GM13976 (cell line): ENCODE measurements at regions not wholly inside any gene's neighbourhood (a gene's known extent, or its start where the extent isn't known, plus 50 kb on each side); places are given as distances from the start of the nearest gene placed in this dataset.

Experiments
- DNase-seq: peaks from one replicate; pipeline ENCODE4 v3.0.0; 2012; ENCODE audit warnings: low spot score
- in situ Hi-C: fragments of 300-500 bp; cut with MboI; formaldehyde crosslinking; loops from one replicate; pipeline ENCODE4 v1.12.0; 2022; ENCODE audit warnings: low sequenced_read_pairs, mixed read lengths, inconsistent platforms; ENCODE audit not compliant: unreplicated experiment
- TF ChIP-seq, protein P1 (sequence below): IDR thresholded peaks from 2 replicates; pipeline ENCODE4 v1.5.1; 2012; ENCODE audit warnings: borderline replicate concordance, mild to moderate bottlenecking; ENCODE audit not compliant: insufficient read depth; ENCODE audit errors: extremely low read depth, missing control alignments, control extremely low read depth

DNA sequence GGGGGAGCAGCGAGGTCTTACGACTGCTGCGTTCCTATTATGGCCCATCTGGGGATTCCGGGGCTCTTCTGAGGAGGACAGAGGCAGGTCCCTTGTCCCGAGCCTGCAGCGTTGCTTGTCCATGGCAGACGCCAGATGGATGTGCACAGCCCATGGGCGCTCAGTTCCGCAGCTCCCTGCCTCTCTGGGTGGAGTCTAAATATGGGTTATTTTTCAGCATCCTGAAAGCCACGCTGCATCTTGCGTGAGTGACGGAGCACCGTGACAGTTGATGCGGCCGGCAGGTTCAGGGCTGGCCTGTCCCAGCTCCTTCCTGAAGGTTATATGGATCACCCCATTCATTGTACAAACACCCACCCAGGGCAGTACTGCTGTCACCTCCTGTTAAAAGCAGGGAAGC is 1169.4 kb downstream of the BRD1 start:
- in situ Hi-C loops = no loop called here
- TF ChIP-seq, protein P1, sequence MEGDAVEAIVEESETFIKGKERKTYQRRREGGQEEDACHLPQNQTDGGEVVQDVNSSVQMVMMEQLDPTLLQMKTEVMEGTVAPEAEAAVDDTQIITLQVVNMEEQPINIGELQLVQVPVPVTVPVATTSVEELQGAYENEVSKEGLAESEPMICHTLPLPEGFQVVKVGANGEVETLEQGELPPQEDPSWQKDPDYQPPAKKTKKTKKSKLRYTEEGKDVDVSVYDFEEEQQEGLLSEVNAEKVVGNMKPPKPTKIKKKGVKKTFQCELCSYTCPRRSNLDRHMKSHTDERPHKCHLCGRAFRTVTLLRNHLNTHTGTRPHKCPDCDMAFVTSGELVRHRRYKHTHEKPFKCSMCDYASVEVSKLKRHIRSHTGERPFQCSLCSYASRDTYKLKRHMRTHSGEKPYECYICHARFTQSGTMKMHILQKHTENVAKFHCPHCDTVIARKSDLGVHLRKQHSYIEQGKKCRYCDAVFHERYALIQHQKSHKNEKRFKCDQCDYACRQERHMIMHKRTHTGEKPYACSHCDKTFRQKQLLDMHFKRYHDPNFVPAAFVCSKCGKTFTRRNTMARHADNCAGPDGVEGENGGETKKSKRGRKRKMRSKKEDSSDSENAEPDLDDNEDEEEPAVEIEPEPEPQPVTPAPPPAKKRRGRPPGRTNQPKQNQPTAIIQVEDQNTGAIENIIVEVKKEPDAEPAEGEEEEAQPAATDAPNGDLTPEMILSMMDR = no peak
- DNase-seq = no peak

DNA sequence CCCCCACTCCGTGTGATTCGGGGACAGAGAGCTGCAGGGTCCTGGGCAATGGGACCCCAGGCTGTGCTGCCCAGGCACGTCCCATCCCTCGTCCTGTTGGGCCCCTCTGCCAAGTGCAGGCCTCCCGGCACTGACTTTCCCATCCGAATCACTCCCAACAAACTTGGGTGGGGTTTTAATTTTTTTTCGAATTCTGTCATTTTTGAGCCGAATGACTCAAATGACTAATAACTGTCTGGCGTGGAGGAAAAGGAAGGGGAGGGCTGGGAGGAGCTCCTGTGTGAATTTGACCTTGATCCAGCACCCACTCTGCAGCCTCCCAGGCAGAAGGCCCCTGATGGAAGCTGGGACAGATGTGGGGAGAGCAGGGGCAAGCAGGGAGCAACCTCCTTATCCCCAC is 1173.2 kb downstream of the BRD1 start:
- no peak for DNase-seq
- in situ Hi-C loops = no loop called here
- TF ChIP-seq, protein P1 = no peak

DNA sequence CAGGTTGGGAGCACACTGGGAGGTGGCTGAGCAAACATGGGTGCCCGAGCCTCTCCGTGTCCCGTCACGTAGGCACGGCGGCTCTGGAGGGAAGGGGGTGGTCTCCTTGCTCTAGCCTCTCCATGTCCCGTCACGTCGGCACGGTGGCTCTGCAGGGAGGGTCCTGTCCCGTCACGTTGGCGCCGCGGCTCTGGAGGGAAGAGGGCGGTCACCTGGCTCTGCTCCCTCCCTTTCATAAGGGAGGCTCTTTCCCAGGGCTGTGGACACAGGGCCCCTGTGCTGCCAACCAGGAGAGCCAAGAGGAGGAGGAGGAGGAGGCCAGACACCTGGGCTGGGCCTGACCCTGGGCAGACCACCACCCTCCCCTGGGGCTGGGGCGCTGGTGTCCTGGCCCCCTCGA is 1173.7 kb downstream of the BRD1 start:
- DNase-seq = no peak
- TF ChIP-seq, protein P1 = no peak
- in situ Hi-C loops = no loop called here

DNA sequence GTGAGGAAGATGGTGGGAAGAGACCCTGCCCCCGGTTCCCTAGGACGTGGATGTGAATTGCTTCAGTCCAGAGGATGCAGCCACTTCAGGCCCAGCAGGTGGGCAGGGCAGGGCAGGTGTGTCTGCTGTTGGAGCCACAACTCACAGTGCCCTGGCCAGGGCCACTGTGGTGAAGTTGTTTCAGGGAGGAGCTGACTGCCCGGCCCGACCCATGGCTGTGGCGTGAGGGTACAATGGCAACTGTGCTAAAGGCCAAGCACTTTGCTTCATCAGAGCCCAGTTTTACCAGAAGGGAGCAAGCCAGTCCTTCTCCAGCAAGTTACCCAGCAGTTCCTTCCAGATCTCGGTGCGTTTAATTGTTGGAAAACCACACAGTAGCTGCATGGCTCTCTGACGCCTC is 1174.4 kb downstream of the BRD1 start:
- TF ChIP-seq, protein P1 = no peak
- in situ Hi-C loops = no loop called here
- DNase-seq = no peak

DNA sequence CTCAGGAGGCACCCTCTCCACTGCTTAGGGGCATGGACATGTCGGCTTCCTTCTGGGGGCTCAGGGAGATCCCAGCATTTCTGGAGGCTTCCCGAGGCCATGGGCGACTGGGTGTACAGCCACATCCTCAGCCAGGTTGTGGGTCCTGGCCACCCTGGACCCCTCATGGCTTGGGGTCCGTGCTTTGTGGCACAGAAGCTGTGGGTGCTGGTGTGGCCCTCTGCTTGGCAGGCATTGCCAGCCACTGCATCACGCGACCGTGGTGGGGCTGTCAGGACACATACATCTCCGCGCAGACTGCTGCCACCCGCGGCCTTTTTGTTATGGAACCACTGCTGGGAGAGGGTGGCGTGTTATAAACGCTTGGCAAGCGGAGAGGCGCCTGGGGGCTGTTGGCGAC is 1174.9 kb downstream of the BRD1 start:
- no peak for DNase-seq
- TF ChIP-seq, protein P1 = no peak
- in situ Hi-C loops = no loop called here

DNA sequence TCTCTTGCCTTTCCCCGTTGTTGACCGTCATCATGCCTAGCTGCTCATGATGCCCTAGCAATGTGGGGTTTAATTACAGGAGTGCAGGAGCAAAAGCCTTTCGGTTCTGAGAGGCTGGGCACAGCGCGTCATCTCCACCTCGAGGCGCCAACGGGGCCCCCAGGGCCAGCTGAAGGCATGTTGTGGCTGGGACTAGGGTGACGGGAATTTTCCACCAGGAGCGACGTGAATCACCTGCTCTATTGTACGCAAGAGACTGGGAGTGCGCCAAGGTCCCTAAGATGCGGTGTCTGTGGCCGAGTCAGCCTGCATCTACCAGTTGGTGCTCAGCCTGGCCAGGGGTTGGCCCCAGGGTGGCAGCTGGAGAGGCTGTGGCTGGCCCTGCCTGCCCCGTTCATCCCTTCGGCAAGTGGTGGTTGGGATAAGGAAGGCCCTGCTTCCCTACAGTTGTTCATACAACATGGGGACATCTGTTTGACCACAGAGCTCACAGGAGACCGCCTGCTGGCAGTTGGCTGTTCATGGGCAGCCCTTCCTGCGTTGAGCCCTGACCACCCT is 1175.6 kb downstream of the BRD1 start:
- no peak for DNase-seq
- in situ Hi-C loops = no loop called here
- TF ChIP-seq, protein P1 = no peak
